Adrenal gland (tissue), 5 donors: ENCODE measurements at regions not wholly inside any gene's neighbourhood (a gene's known extent, or its start where the extent isn't known, plus 50 kb on each side); places are given as distances from the start of the nearest gene placed in this dataset.

Experiments
- CTCF ChIP-seq, 6 experiments: fragments of 450-650 bp in 4 of 6; fragments of 200-600 bp in 2 of 6; sonication (generic) in 1 of 6; IDR thresholded peaks; 1 replicate in 5 of 6; 2 replicates in 1 of 6; pipeline versions ENCODE4 v1.5.1 to v1.8.0; 2016 to 2021; ENCODE audit warnings: antibody characterized with exemption in 6 of 6, mild to moderate bottlenecking in 2 of 6, moderate library complexity in 1 of 6
- POLR2A ChIP-seq, 2 donors: fragments of 450-650 bp; IDR thresholded peaks; one replicate each; pipeline ENCODE4 v1.6.1; 2017; ENCODE audit warnings: antibody characterized with exemption in 2 of 2, mild to moderate bottlenecking in 2 of 2, moderate library complexity in 1 of 2
- donor health status: DM: no; HTN: no; CAD: no.

- no peak for TF ChIP-seq CTCF (IDR thresholded peaks at IDR 0.05)
- no peak for TF ChIP-seq POLR2A (IDR thresholded peaks at IDR 0.05)
Measured at GRCh38 chr2:49298230-49298629, 143.9 kb upstream of the FSHR start.
